ENCODE measurements at regions not wholly inside any gene's neighbourhood (a gene's known extent, or its start where the extent isn't known, plus 50 kb on each side); places are given as distances from the start of the nearest gene placed in this dataset.

GRCh38 chr21:26377111-26377694, 195.9 kb downstream of the CYYR1 start:
- Histone ChIP-seq H3K9me2 (replicated peaks; ENCODE audit: insufficient read depth) (no peaks in the 10 kb centered on the region), H3K27ac (no peak overlapping the region), H3K4me3 (no peak overlapping the region), H3K9me3 (ENCODE audit: low read depth) (no peaks in the 10 kb centered on the region), H3K27me3 (no peaks in the 10 kb centered on the region), H4K20me1 (ENCODE audit: insufficient read depth, poor library complexity, severe bottlenecking) (no peaks in the 10 kb centered on the region), H3K79me2 (no peaks in the 10 kb centered on the region), H3K4me1 (ENCODE audit: insufficient read depth) (no peaks in the 10 kb centered on the region), H3K4me2 (no peak overlapping the region), H3K36me3 (replicated peaks; ENCODE audit: insufficient read depth, low read depth) (no peaks in the 10 kb centered on the region), H2AFZ (no peak overlapping the region)
- DNase-seq (ENCODE audit: low spot score): no peak
- WGBS (ENCODE audit: low lambda C conversion rate, missing lambda C conversion rate): 97% methylated on average over 2 of the region's 2 CpGs
- TF ChIP-seq CTCF (IDR thresholded peaks at IDR 0.05; ENCODE audit: poor library complexity) (no peak), EZH2phosphoT487 (IDR thresholded peaks at IDR 0.05; ENCODE audit: low read depth, severe bottlenecking, unreplicated experiment) (no peak), EZH2 (IDR thresholded peaks at IDR 0.05; ENCODE audit: borderline replicate concordance) (no peak)

DNA sequence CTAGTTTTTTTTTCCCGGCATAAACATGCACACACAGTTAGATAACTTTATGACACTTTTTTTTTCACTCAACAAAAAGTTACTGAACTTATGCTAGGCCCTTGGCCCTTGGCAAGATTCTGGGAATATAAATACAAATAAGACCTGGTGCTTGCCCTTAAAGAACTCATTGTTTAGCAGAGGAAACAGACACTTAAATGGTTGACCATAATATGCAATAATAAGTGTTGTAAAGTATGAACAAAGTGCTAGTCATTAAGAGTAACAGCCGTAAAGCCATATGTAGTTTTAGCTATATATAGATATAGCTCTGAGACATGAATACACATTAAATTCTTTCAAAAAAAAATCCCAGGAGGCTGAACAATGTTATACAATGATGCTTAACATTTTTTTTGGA, 198.3 kb downstream of the CYYR1 start:
- no peaks in the 10 kb centered on the region for H3K9me2 ChIP-seq (replicated peaks; ENCODE audit: insufficient read depth)
- H3K4me3 ChIP-seq: no peak overlapping the region
- no peak overlapping the region for H2AFZ ChIP-seq
- no peak for DNase-seq (ENCODE audit: low spot score)
- no peaks in the 10 kb centered on the region for H3K36me3 ChIP-seq (replicated peaks; ENCODE audit: insufficient read depth, low read depth)
- H3K4me2 ChIP-seq: no peak overlapping the region
- H4K20me1 ChIP-seq (ENCODE audit: insufficient read depth, poor library complexity, severe bottlenecking): no peaks in the 10 kb centered on the region
- TF ChIP-seq EZH2 (IDR thresholded peaks at IDR 0.05; ENCODE audit: borderline replicate concordance) (no peak), EZH2phosphoT487 (IDR thresholded peaks at IDR 0.05; ENCODE audit: low read depth, severe bottlenecking, unreplicated experiment) (no peak), CTCF (IDR thresholded peaks at IDR 0.05; ENCODE audit: poor library complexity) (no peak)
- 64% methylated on average over 2 of the region's 2 CpGs for WGBS (ENCODE audit: low lambda C conversion rate, missing lambda C conversion rate)
- H3K27ac ChIP-seq: no peak overlapping the region
- no peaks in the 10 kb centered on the region for H3K27me3 ChIP-seq
- no peaks in the 10 kb centered on the region for H3K4me1 ChIP-seq (ENCODE audit: insufficient read depth)
- no peaks in the 10 kb centered on the region for H3K9me3 ChIP-seq (ENCODE audit: low read depth)
- no peaks in the 10 kb centered on the region for H3K79me2 ChIP-seq

GRCh38 chr21:26368591-26369320, 198.2 kb upstream of the APP start:
- TF ChIP-seq EZH2phosphoT487 (IDR thresholded peaks at IDR 0.05; ENCODE audit: low read depth, severe bottlenecking, unreplicated experiment) (no peak), EZH2 (IDR thresholded peaks at IDR 0.05; ENCODE audit: borderline replicate concordance) (no peak), CTCF (IDR thresholded peaks at IDR 0.05; ENCODE audit: poor library complexity) (no peak)
- no peak overlapping the region for H3K4me2 ChIP-seq
- H3K27me3 ChIP-seq: no peaks in the 10 kb centered on the region
- H3K27ac ChIP-seq: no peak overlapping the region
- no peak overlapping the region for H2AFZ ChIP-seq
- no peaks in the 10 kb centered on the region for H4K20me1 ChIP-seq (ENCODE audit: insufficient read depth, poor library complexity, severe bottlenecking)
- WGBS (ENCODE audit: low lambda C conversion rate, missing lambda C conversion rate): 90% methylated on average over 3 of the region's 3 CpGs
- no peaks in the 10 kb centered on the region for H3K4me1 ChIP-seq (ENCODE audit: insufficient read depth)
- H3K36me3 ChIP-seq (replicated peaks; ENCODE audit: insufficient read depth, low read depth): no peaks in the 10 kb centered on the region
- H3K79me2 ChIP-seq: no peaks in the 10 kb centered on the region
- no peaks in the 10 kb centered on the region for H3K9me2 ChIP-seq (replicated peaks; ENCODE audit: insufficient read depth)
- DNase-seq (ENCODE audit: low spot score): no peak
- no peaks in the 10 kb centered on the region for H3K9me3 ChIP-seq (ENCODE audit: low read depth)
- H3K4me3 ChIP-seq: no peak overlapping the region

Data from hepatocyte (in vitro differentiated cells).